ENCODE measurements at regions not wholly inside any gene's neighbourhood (a gene's known extent, or its start where the extent isn't known, plus 50 kb on each side); places are given as distances from the start of the nearest gene placed in this dataset.

DNA sequence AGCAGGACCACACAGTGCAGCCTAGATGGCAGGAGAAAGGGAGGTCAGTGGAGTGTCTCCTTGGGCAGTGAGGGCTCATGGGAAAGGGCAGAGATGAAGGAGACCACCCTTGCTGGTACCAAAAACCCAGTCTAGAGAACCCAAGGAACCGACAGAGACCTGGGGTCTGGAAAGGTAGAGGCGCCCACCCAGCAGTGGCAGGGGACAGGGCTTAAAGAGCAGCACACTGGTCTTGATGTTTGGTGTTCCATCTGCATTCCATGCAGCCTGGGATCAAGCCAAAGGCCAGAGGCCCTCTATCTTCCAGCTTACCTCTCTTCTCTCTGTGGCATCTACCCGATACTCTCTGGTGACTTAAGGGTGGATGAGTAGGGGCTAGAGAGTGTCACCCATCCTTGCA, 127.5 kb downstream of the PJA1 start:
- no peak overlapping the region for H3K4me2 ChIP-seq (ENCODE audit: low read length)
- H4K20me1 ChIP-seq (ENCODE audit: control insufficient read depth, insufficient read depth, low read depth, low read length): no peaks in the 10 kb centered on the region
- TF ChIP-seq EZH2phosphoT487 (IDR thresholded peaks at IDR 0.05; ENCODE audit: borderline replicate concordance, low read length): no peak
- TF ChIP-seq, protein P1, sequence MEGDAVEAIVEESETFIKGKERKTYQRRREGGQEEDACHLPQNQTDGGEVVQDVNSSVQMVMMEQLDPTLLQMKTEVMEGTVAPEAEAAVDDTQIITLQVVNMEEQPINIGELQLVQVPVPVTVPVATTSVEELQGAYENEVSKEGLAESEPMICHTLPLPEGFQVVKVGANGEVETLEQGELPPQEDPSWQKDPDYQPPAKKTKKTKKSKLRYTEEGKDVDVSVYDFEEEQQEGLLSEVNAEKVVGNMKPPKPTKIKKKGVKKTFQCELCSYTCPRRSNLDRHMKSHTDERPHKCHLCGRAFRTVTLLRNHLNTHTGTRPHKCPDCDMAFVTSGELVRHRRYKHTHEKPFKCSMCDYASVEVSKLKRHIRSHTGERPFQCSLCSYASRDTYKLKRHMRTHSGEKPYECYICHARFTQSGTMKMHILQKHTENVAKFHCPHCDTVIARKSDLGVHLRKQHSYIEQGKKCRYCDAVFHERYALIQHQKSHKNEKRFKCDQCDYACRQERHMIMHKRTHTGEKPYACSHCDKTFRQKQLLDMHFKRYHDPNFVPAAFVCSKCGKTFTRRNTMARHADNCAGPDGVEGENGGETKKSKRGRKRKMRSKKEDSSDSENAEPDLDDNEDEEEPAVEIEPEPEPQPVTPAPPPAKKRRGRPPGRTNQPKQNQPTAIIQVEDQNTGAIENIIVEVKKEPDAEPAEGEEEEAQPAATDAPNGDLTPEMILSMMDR (IDR thresholded peaks at IDR 0.05; ENCODE audit: low read depth, low read length, poor library complexity, severe bottlenecking): no peak
- H3K27ac ChIP-seq (ENCODE audit: low read depth, low read length): no peak overlapping the region
- no peaks in the 10 kb centered on the region for H3K4me1 ChIP-seq (ENCODE audit: control insufficient read depth, low read length)
- H3F3A ChIP-seq (ENCODE audit: control insufficient read depth, insufficient read depth): no peaks in the 10 kb centered on the region
- H3K36me3 ChIP-seq (ENCODE audit: control insufficient read depth, low read length): no peaks in the 10 kb centered on the region
- H3K4me3 ChIP-seq (ENCODE audit: low read length): no peak overlapping the region
- no peaks in the 10 kb centered on the region for H3K79me2 ChIP-seq (ENCODE audit: control insufficient read depth, low read length)
- no peaks in the 10 kb centered on the region for H3K9me3 ChIP-seq (ENCODE audit: control insufficient read depth, insufficient read depth, low read length)
- no peaks in the 10 kb centered on the region for H3K9me2 ChIP-seq (replicated peaks; ENCODE audit: control insufficient read depth, low read length)
- no peaks in the 10 kb centered on the region for H3K27me3 ChIP-seq (ENCODE audit: control insufficient read depth, low read length)

DNA sequence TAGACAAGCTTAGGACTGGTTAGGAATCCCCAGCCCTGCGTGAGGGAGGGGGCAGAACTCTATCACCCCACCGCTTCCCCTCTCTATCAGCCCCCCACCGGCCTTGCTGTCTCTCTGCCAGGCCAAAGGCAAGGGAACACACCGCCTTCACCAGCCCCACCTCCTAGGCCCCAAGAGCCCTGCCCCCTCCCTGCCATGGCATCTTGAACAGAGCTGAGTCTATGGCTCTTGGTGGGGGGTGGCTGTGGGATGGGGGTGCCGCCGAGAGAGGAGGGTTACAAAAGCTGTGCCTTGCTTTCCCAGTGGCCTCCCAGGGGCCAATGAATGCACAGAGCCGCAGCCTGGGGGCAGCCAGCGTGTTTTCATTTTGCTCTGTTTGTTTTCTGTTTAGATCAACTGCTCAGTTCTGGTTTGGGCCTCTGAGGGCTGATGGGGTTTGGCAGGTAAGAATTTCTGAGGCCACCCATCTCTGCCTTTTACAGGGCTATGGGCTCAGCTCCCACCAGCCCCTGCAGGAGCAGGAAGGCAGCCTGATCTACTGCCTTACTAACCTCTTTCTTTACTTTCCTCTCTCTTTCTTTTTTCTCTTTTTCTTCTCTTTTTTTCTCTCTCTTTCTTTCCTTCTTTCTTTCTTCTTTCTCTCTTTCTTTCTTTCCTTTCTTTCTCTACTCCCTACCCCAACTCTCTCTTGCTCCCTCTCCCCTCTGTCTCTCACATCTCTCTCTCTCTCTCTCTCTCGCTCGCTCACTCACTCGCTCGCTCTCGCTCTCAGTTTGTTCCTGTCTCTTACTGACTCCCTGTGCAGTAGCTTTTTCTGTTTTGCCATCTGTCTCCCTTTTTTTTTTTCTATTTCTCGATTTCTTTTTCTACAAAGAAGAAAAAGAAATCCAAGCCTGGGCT, 128.3 kb downstream of the PJA1 start:
- H3K4me3 ChIP-seq (ENCODE audit: low read length): no peak overlapping the region
- no peak overlapping the region for H3K27ac ChIP-seq (ENCODE audit: low read depth, low read length)
- H4K20me1 ChIP-seq (ENCODE audit: control insufficient read depth, insufficient read depth, low read depth, low read length): no peaks in the 10 kb centered on the region
- no peaks in the 10 kb centered on the region for H3K9me3 ChIP-seq (ENCODE audit: control insufficient read depth, insufficient read depth, low read length)
- H3K9me2 ChIP-seq (replicated peaks; ENCODE audit: control insufficient read depth, low read length): no peaks in the 10 kb centered on the region
- no peak overlapping the region for H3K4me2 ChIP-seq (ENCODE audit: low read length)
- no peaks in the 10 kb centered on the region for H3K4me1 ChIP-seq (ENCODE audit: control insufficient read depth, low read length)
- no peaks in the 10 kb centered on the region for H3K79me2 ChIP-seq (ENCODE audit: control insufficient read depth, low read length)
- no peaks in the 10 kb centered on the region for H3K36me3 ChIP-seq (ENCODE audit: control insufficient read depth, low read length)
- no peaks in the 10 kb centered on the region for H3K27me3 ChIP-seq (ENCODE audit: control insufficient read depth, low read length)
- H3F3A ChIP-seq (ENCODE audit: control insufficient read depth, insufficient read depth): no peaks in the 10 kb centered on the region
- TF ChIP-seq, protein P1 (IDR thresholded peaks at IDR 0.05; ENCODE audit: low read depth, low read length, poor library complexity, severe bottlenecking): no peak
- no peak for TF ChIP-seq EZH2phosphoT487 (IDR thresholded peaks at IDR 0.05; ENCODE audit: borderline replicate concordance, low read length)

DNA sequence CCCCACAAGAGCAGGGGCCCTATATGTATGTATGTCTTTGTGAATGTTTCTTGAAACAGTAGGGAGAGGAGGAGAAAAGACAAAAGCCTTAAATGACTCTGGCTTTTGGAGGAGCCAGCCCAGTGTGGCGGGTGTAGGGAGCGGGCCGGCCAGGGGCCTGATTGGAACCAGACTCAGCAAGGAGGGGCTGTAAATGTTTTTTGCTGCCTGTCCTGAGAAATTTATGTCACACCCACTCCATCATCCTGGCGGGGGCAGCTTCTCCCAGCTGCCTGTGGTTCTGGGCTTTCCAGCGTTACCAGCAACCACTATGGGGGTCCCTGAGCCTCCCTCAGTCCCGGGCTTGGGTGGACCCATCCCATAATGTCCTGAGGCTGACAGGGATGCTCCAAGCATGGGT, 130.8 kb downstream of the PJA1 start:
- no peak overlapping the region for H3K4me2 ChIP-seq (ENCODE audit: low read length)
- TF ChIP-seq EZH2phosphoT487 (IDR thresholded peaks at IDR 0.05; ENCODE audit: borderline replicate concordance, low read length): no peak
- TF ChIP-seq, protein P1 (IDR thresholded peaks at IDR 0.05; ENCODE audit: low read depth, low read length, poor library complexity, severe bottlenecking): no peak
- no peak overlapping the region for H3K4me3 ChIP-seq (ENCODE audit: low read length)
- no peaks in the 10 kb centered on the region for H3K9me2 ChIP-seq (replicated peaks; ENCODE audit: control insufficient read depth, low read length)
- H4K20me1 ChIP-seq (ENCODE audit: control insufficient read depth, insufficient read depth, low read depth, low read length): no peaks in the 10 kb centered on the region
- no peaks in the 10 kb centered on the region for H3K27me3 ChIP-seq (ENCODE audit: control insufficient read depth, low read length)
- no peak overlapping the region for H3K27ac ChIP-seq (ENCODE audit: low read depth, low read length)
- no peaks in the 10 kb centered on the region for H3F3A ChIP-seq (ENCODE audit: control insufficient read depth, insufficient read depth)
- no peaks in the 10 kb centered on the region for H3K9me3 ChIP-seq (ENCODE audit: control insufficient read depth, insufficient read depth, low read length)
- no peaks in the 10 kb centered on the region for H3K36me3 ChIP-seq (ENCODE audit: control insufficient read depth, low read length)
- no peaks in the 10 kb centered on the region for H3K4me1 ChIP-seq (ENCODE audit: control insufficient read depth, low read length)
- H3K79me2 ChIP-seq (ENCODE audit: control insufficient read depth, low read length): no peaks in the 10 kb centered on the region

Data from DOHH2 (cell line).